Kidney epithelial cell (primary cell): ENCODE measurements at regions not wholly inside any gene's neighbourhood (a gene's known extent, or its start where the extent isn't known, plus 50 kb on each side); places are given as distances from the start of the nearest gene placed in this dataset.

Experiments
- DNase-seq: peaks from one replicate; pipeline ENCODE4 v3.0.0-alpha.2; 2010; ENCODE audit warnings: low read depth
- H3K27me3 ChIP-seq: 2 replicates; pipeline ENCODE4 v1.6.0; 2011; ENCODE audit warnings: low read length; ENCODE audit not compliant: control insufficient read depth, insufficient read depth
- H3K36me3 ChIP-seq: 2 replicates; pipeline ENCODE4 v1.5.1; 2011; ENCODE audit warnings: low read length; ENCODE audit not compliant: control insufficient read depth, insufficient read depth
- H3K4me3 ChIP-seq: 2 replicates; pipeline ENCODE4 v1.5.1; 2011; ENCODE audit warnings: low read depth, mild to moderate bottlenecking, control low read depth, low read length
- TF ChIP-seq, protein P1 (sequence below): IDR thresholded peaks from 2 replicates; pipeline ENCODE4 v1.5.1; 2011; ENCODE audit warnings: mild to moderate bottlenecking, moderate library complexity, low read length, control low read depth, inconsistent platforms; ENCODE audit not compliant: insufficient read depth, poor library complexity, severe bottlenecking

- H3K36me3 ChIP-seq, result no peaks in the 10 kb centered on the region
- H3K27me3 ChIP-seq, result peaks cover 5% of the 10 kb centered on the region
- H3K4me3 ChIP-seq, result no peak overlapping the region
- TF ChIP-seq, protein P1, sequence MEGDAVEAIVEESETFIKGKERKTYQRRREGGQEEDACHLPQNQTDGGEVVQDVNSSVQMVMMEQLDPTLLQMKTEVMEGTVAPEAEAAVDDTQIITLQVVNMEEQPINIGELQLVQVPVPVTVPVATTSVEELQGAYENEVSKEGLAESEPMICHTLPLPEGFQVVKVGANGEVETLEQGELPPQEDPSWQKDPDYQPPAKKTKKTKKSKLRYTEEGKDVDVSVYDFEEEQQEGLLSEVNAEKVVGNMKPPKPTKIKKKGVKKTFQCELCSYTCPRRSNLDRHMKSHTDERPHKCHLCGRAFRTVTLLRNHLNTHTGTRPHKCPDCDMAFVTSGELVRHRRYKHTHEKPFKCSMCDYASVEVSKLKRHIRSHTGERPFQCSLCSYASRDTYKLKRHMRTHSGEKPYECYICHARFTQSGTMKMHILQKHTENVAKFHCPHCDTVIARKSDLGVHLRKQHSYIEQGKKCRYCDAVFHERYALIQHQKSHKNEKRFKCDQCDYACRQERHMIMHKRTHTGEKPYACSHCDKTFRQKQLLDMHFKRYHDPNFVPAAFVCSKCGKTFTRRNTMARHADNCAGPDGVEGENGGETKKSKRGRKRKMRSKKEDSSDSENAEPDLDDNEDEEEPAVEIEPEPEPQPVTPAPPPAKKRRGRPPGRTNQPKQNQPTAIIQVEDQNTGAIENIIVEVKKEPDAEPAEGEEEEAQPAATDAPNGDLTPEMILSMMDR, result no peak
- DNase-seq, result no peak
Measured at GRCh38 chr15:26050984-26051383, 187.9 kb upstream of the ATP10A start.

DNA sequence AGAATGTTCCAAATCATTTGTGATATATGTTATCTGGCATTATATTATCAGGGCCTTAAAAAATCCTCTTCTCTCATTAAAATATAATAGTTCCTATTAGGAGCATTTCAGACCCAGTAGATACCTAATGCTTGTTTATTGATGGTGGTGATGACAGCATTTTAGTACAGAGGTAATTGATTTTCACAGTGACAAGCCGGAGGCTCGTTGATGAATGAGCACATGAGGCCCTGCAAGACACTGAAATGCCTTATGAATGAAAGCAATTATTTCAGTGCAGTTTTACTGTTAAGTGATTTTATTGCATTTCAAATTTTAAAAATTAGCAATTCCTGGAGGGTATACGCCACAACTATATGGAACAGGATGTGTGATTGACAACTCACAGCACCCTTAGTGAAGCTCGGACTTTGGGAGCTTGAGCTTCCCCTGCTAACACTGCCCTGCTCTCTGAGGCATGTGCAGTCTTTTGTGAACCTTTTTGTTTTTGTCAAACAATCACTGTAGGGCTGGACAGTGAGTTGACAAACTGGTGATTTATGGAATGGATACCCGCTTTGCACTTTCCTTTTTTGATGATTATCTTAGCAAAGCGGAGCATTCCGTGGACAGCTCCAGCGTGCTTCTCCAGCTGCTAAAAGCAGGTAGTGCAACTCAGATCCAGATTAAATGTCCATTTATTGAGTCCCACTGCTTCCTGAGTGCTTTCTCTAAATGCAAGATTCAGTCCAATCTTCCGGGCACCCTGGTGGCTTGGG, 187.0 kb upstream of the ATP10A start:
- Histone ChIP-seq H3K27me3 (peaks cover 5% of the 10 kb centered on the region), H3K4me3 (no peak overlapping the region), H3K36me3 (no peaks in the 10 kb centered on the region)
- TF ChIP-seq, protein P1, result no peak
- no peak for DNase-seq

DNA sequence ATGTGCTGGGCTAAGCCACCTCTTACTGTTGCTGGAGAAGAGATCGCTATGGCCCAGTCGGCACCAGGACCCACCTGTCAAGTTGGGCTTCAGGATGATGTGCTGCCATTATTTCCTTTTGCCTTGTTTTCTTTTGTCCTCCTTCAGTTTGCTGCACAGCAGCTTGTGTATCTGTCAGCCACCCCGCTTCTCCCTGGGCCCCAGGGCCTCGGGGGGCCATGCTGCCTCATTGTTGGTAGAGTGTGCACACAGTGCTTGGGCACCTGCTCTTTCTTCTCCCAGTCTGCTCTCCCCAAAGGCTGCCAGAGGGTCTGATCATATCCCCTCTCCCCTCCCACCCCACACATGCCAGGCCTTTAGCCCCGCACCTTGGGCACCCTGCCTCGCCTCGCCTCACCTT, 185.5 kb upstream of the ATP10A start:
- Histone ChIP-seq H3K4me3 (no peak overlapping the region), H3K36me3 (no peaks in the 10 kb centered on the region), H3K27me3 (peaks cover 5% of the 10 kb centered on the region)
- no peak for DNase-seq
- TF ChIP-seq, protein P1, result no peak

- TF ChIP-seq, protein P1, result no peak
- no peak for DNase-seq
Measured at GRCh38 chr15:26045516-26045915, 182.4 kb upstream of the ATP10A start.

DNA sequence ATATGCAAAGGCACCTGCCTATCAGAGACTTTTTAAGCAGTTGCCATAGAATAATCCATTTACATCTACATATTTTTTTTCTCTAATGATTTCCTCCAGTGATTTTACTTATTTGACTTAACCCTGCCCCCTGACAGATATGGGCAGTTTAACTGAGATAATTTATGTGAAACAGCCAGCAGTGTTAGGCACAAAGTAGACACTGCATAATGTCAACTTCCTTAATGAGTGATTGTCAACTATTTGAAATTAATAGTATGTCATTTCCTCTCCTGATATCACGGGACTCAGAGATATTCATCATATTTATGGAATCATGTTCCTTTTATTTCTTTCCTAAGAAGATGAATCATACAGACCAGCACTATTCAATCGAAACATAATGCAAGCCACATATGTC, 179.9 kb upstream of the ATP10A start:
- no peak overlapping the region for H3K4me3 ChIP-seq
- no peaks in the 10 kb centered on the region for H3K36me3 ChIP-seq
- TF ChIP-seq, protein P1, result no peak
- H3K27me3 ChIP-seq, result no peaks in the 10 kb centered on the region
- DNase-seq, result no peak

More at GRCh38 chr15:26045516-26045915, 182.4 kb upstream of the ATP10A start:
- Histone ChIP-seq H3K36me3 (no peaks in the 10 kb centered on the region), H3K4me3 (no peak overlapping the region), H3K27me3 (no peaks in the 10 kb centered on the region)

DNA sequence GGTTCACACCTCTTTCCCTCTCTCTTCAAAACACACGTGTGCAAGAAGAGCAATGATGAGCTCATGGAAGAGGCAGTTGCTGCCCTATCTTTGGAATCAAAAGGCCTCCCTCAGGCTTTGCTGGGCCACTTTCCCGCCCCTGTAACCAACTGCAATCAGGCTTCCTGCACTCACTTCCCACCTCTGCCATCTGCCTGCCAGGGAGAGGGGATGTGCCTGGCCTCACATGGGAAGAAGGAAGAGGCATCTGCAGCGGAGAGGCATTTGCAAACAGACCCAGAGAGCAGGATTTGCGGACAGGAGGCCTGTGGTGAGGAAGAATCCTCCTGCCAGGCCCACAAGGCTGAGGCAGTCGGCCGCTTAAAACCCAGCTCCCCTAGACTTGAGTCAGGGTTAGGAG, 175.6 kb upstream of the ATP10A start:
- Histone ChIP-seq H3K27me3 (no peaks in the 10 kb centered on the region), H3K4me3 (no peak overlapping the region), H3K36me3 (no peaks in the 10 kb centered on the region)
- DNase-seq, result no peak
- TF ChIP-seq, protein P1, result no peak
